DOHH2 (cell line): ENCODE measurements at regions not wholly inside any gene's neighbourhood (a gene's known extent, or its start where the extent isn't known, plus 50 kb on each side); places are given as distances from the start of the nearest gene placed in this dataset.
"Not testable (repeated sequence)": the region's sequence is repeated elsewhere in the genome, so short reads cannot be mapped to it uniquely, and the experiment has no call there.

Source experiments
- H3F3A ChIP-seq: fragments of 200-600 bp; sonication (generic), shearing (Covaris generic); 2 replicates; pipeline ENCODE4 v1.6.0; 2016; ENCODE audit warnings: antibody characterized with exemption, mild to moderate bottlenecking; ENCODE audit not compliant: control insufficient read depth, insufficient read depth
- H3K27ac ChIP-seq: fragments of 200-600 bp; sonication (generic); 2 replicates; pipeline ENCODE4 v1.5.1; 2014; ENCODE audit warnings: low read depth, mild to moderate bottlenecking, low read length, moderate library complexity
- H3K27me3 ChIP-seq: fragments of 200-600 bp; sonication (generic); 2 replicates; pipeline ENCODE4 v1.6.1; 2014; ENCODE audit warnings: mild to moderate bottlenecking, low read length, mixed read lengths; ENCODE audit not compliant: control insufficient read depth
- H3K36me3 ChIP-seq: fragments of 200-600 bp; sonication (generic); 2 replicates; pipeline ENCODE4 v1.6.1; 2014; ENCODE audit warnings: mild to moderate bottlenecking, low read length, moderate library complexity, mixed read lengths; ENCODE audit not compliant: control insufficient read depth
- H3K4me1 ChIP-seq: fragments of 200-600 bp; sonication (generic); 2 replicates; pipeline ENCODE4 v1.6.1; 2014; ENCODE audit warnings: mild to moderate bottlenecking, low read length, mixed read lengths; ENCODE audit not compliant: control insufficient read depth
- H3K4me2 ChIP-seq: fragments of 200-600 bp; sonication (generic); 2 replicates; pipeline ENCODE4 v1.6.0; 2014; ENCODE audit warnings: mild to moderate bottlenecking, low read length, moderate library complexity
- H3K4me3 ChIP-seq: fragments of 200-600 bp; sonication (generic); 2 replicates; pipeline ENCODE4 v1.5.1; 2014; ENCODE audit warnings: mild to moderate bottlenecking, low read length, mixed read lengths
- H3K79me2 ChIP-seq: fragments of 200-600 bp; sonication (generic); 2 replicates; pipeline ENCODE4 v1.6.1; 2014; ENCODE audit warnings: mild to moderate bottlenecking, low read length, mixed read lengths; ENCODE audit not compliant: control insufficient read depth
- H3K9me2 ChIP-seq: fragments of 200-600 bp; sonication (generic); replicated peaks from 2 replicates; pipeline ENCODE4 v1.6.1; 2014; ENCODE audit warnings: mild to moderate bottlenecking, low read length, mixed read lengths; ENCODE audit not compliant: control insufficient read depth
- H3K9me3 ChIP-seq: fragments of 200-600 bp; sonication (generic); 2 replicates; pipeline ENCODE4 v1.6.1; 2014; ENCODE audit warnings: antibody characterized with exemption, low read length, mixed read lengths; ENCODE audit not compliant: control insufficient read depth, insufficient read depth
- H4K20me1 ChIP-seq: fragments of 200-600 bp; sonication (generic); 2 replicates; pipeline ENCODE4 v1.6.0; 2014; ENCODE audit warnings: low read depth, mild to moderate bottlenecking, antibody characterized with exemption, low read length, moderate library complexity; ENCODE audit not compliant: control insufficient read depth, insufficient read depth
- EZH2phosphoT487 ChIP-seq: fragments of 200-600 bp; sonication (generic); IDR thresholded peaks from 2 replicates; pipeline ENCODE4 v1.6.1; 2017; ENCODE audit warnings: borderline replicate concordance, mild to moderate bottlenecking, antibody characterized with exemption, low read length, moderate library complexity, mixed read lengths
- TF ChIP-seq, protein P1 (sequence below): fragments of 200-600 bp; sonication (generic); IDR thresholded peaks from one replicate; pipeline ENCODE4 v1.5.1; 2014; ENCODE audit warnings: antibody characterized with exemption, mild to moderate bottlenecking, low read depth, low read length; ENCODE audit not compliant: poor library complexity, severe bottlenecking

DNA sequence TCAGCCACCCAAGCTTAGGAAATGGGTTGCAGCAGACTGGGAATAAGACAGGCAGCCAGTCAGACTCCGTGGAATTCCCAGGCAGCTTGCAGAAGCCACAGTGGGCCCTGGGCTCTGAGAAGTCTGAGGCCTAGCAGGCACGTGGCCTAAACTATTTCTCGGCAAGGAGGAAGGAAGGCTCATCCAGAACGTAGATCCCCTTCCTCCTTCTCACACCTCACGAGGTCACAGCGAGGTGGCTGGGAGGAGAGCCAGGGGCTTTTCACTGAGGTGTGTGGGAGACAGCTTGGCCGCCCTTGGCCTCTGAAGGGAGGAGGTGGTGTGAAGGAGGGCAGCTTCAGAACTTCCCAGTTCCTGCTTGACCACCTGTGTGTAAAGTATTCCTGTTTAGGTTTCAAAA is 77.2 kb upstream of the CCZ1B start:
- not testable (repeated sequence) for H3K36me3 ChIP-seq, H3K27me3 ChIP-seq, H3K9me3 ChIP-seq, H4K20me1 ChIP-seq, H3K9me2 ChIP-seq, H3K27ac ChIP-seq, H3K4me1 ChIP-seq, H3F3A ChIP-seq, H3K4me2 ChIP-seq, H3K79me2 ChIP-seq, H3K4me3 ChIP-seq

DNA sequence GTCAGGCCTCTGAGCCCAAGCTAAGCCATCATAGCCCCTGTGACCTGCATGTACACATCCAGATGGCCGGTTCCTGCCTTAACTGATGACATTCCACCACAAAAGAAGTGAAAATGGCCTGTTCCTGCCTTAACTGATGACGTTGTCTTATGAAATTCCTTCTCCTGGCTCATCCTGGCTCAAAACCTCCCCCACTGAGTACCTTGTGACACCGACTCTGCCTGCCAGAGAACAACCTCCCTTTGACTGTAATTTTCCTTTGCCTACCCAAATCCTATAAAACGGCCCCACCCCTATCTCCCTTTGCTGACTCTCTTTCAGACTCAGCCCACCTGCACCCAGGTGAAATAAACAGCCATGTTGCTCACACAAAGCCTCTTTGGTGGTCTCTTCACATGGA is 77.7 kb upstream of the CCZ1B start:
- H3F3A ChIP-seq, H3K4me1 ChIP-seq, H3K27ac ChIP-seq: not testable (repeated sequence)

DNA sequence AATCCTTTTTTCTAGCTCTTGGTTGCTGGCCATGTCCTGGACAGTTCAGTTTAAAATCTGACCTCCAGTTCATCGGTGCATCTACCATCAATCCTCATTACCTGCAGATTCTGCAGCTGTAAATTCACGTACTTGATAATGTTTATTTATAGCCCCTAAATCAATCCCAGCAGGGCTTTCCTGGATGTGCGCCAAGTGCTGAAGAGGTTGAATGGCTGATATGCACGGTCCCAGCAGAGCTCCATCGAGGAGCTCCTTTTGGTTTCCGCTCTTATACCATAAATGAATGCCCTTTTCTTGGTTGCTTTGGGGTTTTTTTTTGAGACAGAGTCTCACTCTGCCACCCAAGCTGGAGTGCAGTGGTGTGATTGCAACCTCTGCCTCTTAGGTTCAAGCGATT is 91.2 kb upstream of the CCZ1B start:
- Histone ChIP-seq H3K4me2 (no peak overlapping the region), H3K79me2 (no peaks in the 10 kb centered on the region), H3K27ac (no peak overlapping the region), H3K27me3 (0 out of 2 replicates have a peak, but pooled peaks cover 4% of the 10 kb centered on the region), H3K36me3 (no peaks in the 10 kb centered on the region), H3F3A (no peaks in the 10 kb centered on the region), H4K20me1 (no peaks in the 10 kb centered on the region), H3K9me3 (no peaks in the 10 kb centered on the region), H3K4me1 (no peaks in the 10 kb centered on the region), H3K4me3 (no peak overlapping the region), H3K9me2 (no peaks in the 10 kb centered on the region)
- TF ChIP-seq, protein P1, sequence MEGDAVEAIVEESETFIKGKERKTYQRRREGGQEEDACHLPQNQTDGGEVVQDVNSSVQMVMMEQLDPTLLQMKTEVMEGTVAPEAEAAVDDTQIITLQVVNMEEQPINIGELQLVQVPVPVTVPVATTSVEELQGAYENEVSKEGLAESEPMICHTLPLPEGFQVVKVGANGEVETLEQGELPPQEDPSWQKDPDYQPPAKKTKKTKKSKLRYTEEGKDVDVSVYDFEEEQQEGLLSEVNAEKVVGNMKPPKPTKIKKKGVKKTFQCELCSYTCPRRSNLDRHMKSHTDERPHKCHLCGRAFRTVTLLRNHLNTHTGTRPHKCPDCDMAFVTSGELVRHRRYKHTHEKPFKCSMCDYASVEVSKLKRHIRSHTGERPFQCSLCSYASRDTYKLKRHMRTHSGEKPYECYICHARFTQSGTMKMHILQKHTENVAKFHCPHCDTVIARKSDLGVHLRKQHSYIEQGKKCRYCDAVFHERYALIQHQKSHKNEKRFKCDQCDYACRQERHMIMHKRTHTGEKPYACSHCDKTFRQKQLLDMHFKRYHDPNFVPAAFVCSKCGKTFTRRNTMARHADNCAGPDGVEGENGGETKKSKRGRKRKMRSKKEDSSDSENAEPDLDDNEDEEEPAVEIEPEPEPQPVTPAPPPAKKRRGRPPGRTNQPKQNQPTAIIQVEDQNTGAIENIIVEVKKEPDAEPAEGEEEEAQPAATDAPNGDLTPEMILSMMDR: no peak
- TF ChIP-seq EZH2phosphoT487: no peak

More for the DNA sequence above, 77.7 kb upstream of the CCZ1B start:
- H3K36me3 ChIP-seq, H3K4me2 ChIP-seq, H3K27me3 ChIP-seq, H3K79me2 ChIP-seq, H4K20me1 ChIP-seq, H3K9me2 ChIP-seq, H3K4me3 ChIP-seq, H3K9me3 ChIP-seq: not testable (repeated sequence)

DNA sequence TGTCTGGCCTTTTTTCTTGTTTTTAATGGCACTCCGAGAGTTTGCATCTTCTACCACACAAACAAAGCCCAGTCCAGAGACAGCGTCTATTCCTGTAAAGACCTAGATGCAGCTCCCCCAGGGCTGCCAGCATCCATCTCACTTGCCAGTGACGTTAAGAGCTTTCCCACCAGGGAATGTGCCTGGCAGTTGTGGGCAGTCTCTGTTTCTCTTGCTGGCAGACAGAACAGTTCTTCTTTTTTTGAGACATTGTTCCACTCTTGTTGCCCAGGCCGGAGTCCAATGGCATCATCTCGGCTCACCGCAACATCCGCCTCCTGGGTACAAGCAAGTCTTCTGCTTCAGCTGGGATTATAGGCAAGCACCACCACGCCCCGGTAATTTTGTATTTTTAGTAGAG is 93.1 kb upstream of the CCZ1B start:
- not testable (repeated sequence) for H3K4me1 ChIP-seq, H3K4me3 ChIP-seq, H3K9me3 ChIP-seq, H3K4me2 ChIP-seq, H3K27ac ChIP-seq, H3K27me3 ChIP-seq, H3K9me2 ChIP-seq, H3F3A ChIP-seq, H4K20me1 ChIP-seq, H3K36me3 ChIP-seq, H3K79me2 ChIP-seq

DNA sequence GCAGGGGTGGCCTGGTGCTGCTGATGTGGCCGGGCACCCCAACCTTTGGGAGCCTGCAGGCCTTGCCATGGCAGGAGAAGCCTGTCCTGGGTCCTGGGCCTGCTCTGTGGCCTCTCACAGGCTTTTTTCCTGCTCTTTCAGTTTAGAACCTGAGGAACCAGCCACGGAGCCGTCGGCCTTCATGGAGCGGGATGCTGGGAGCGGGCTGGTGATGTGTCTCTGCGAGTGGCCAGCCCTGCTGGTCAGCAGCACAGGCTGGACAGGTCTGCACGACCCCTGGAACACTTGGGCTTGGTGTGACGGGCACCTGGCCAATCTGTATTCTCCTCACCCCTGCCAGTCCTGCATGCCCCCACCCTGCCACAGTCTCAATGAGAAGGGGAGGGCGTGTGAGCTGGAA is 98.4 kb upstream of the CCZ1B start:
- not testable (repeated sequence) for H3K4me3 ChIP-seq, H3K4me2 ChIP-seq, H3K27ac ChIP-seq, H3K9me2 ChIP-seq, H3K4me1 ChIP-seq, H3K27me3 ChIP-seq, H4K20me1 ChIP-seq, H3K36me3 ChIP-seq, H3K9me3 ChIP-seq, H3F3A ChIP-seq, H3K79me2 ChIP-seq

DNA sequence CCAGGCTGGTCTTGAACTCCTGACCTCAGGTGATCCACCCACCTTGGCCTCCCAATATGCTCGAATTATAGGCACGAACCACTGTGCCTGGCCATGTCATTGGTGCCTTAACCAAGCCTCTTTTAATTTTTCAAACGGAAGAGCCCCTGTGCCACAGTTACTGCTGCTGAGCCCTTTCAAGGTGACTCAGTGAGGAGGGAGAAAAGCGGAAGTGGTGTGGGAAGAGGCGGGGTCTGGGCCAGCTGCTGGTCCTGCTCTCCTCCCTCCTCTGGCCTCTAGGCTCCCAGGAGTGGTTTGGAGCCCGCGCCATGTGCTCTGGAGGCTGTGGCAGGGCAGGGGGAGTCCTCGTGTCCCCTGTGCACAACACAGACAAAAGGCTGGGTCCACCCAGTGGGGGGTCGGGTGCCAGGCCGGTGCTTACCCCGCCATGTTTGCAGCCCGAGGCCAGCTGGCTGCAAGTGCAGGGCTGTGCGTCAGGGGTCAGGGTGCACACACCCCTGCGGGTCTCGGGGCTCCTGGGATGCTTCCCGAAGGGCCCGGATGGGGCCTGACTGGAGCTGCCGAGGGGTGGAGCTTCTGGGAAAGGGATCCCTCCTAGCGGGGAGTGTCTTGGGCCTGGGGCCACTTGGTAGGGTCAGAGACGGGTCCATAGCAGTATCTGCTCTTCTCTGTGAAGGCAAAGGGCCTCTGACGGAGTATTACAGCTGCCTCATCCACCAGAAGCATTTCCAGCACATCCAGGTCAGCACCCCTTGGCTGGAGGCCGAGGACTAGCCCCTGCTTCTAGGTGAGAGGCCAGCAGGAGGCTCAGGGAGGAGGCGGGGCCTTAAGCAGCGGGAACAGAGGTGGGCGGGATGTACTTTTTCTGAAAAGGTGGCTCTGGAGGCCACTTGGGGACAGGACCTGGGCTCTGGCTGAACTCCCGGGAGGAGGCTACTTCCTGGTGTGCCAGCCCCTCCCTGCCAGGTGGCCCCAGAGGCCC is 100.4 kb upstream of the CCZ1B start:
- not testable (repeated sequence) for H3K9me3 ChIP-seq, H3K4me1 ChIP-seq, H3K27ac ChIP-seq, H3K9me2 ChIP-seq, H4K20me1 ChIP-seq, H3K79me2 ChIP-seq, H3F3A ChIP-seq, H3K27me3 ChIP-seq, H3K36me3 ChIP-seq, H3K4me3 ChIP-seq, H3K4me2 ChIP-seq

DNA sequence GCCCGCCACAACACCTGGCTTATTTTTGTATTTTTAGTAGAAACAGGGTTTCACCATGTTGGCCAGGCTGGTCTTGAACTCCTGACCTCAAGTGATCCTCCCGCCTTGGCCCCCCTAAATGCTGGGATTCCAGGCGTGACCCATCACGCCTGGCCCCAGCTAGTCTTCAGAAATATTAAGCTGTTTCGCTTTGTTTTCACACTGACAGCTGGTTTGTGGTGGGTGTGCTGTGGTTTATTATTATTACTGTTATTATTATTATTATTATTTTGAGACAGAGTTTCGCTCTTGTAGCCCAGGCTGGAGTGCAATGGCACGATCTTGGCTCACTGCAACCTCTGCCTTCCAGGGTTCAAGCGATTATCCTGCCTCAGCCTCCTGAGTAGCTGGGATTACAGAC is 101.6 kb upstream of the CCZ1B start:
- not testable (repeated sequence) for H3K79me2 ChIP-seq, H3K4me2 ChIP-seq, H3F3A ChIP-seq, H3K27ac ChIP-seq, H3K36me3 ChIP-seq, H3K4me3 ChIP-seq, H3K27me3 ChIP-seq, H4K20me1 ChIP-seq, H3K4me1 ChIP-seq, H3K9me2 ChIP-seq, H3K9me3 ChIP-seq
